Vagina (tissue), 2 donors: ENCODE measurements at regions not wholly inside any gene's neighbourhood (a gene's known extent, or its start where the extent isn't known, plus 50 kb on each side); places are given as distances from the start of the nearest gene placed in this dataset.
"Not testable (repeated sequence)": the region's sequence is repeated elsewhere in the genome, so short reads cannot be mapped to it uniquely, and the experiment has no call there.

Experiments used
- DNase-seq, 2 donors: peaks; one replicate each; pipeline ENCODE4 v3.0.0-alpha.2; 2017; ENCODE audit errors: extremely low spot score in 2 of 2
- H3K27ac ChIP-seq: fragments of 200-600 bp; sonication (generic); one replicate; pipeline ENCODE4 v1.5.1; 2019
- H3K27me3 ChIP-seq: fragments of 200-600 bp; sonication (generic); one replicate; pipeline ENCODE4 v1.5.1; 2019
- H3K36me3 ChIP-seq, 2 donors: fragments of 200-600 bp; sonication (generic); one replicate each; pipeline ENCODE4 v1.5.1; 2017 to 2019
- H3K4me1 ChIP-seq: fragments of 200-600 bp; sonication (generic); one replicate; pipeline ENCODE4 v1.5.1; 2019
- H3K4me3 ChIP-seq, 2 donors: fragments of 200-600 bp; sonication (generic); 1 replicate in 1 of 2; 2 replicates in 1 of 2; pipeline ENCODE4 v1.5.1; 2016 to 2019
- H3K9me3 ChIP-seq: fragments of 200-600 bp; sonication (generic); one replicate; pipeline ENCODE4 v1.5.1; 2019
- POLR2A ChIP-seq, 2 donors: fragments of 450-650 bp; IDR thresholded peaks; one replicate each; pipeline ENCODE4 v1.6.1; 2017; ENCODE audit warnings: antibody characterized with exemption in 2 of 2, mild to moderate bottlenecking in 2 of 2, moderate library complexity in 2 of 2
- intact Hi-C: fragments of 100-400 bp; cut with DNase I; formaldehyde crosslinking; loops from one replicate; pipeline ENCODE4 v1.15.1; 2023

GRCh38 chr14:70239802-70240201 lies 51.1 kb upstream of the SLC8A3 start:
- Histone ChIP-seq H3K4me1 (no peaks in the 10 kb centered on the region), H3K36me3 (no peaks in the 10 kb centered on the region), H3K9me3 (no peaks in the 10 kb centered on the region), H3K27ac (no peak overlapping the region), H3K27me3 (no peaks in the 10 kb centered on the region), H3K4me3 (no peak overlapping the region)
- DNase-seq, result no peak
- intact Hi-C loops, result no loop called here
- TF ChIP-seq POLR2A (IDR thresholded peaks at IDR 0.05), result no peak

DNA sequence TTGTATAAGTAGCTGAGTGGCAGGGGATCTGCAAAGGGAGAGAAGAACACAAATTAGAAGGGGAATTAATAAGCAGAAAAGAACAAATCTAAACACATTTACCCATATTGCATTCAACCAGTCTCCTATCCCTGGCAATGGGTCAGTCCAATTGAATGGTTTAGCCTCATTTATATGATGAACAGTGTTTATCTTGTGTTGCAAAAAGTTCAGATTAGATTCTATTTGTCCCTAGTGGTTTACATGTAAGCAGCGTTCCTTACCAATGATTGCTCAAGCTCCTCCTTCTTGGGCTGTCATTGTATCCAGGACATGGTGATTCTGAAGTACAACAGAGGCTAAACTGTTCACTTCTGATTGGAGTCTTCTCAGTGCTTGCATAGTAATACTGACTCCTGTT lies 49.9 kb upstream of the SLC8A3 start:
- H3K36me3 ChIP-seq, H3K4me1 ChIP-seq, H3K9me3 ChIP-seq, intact Hi-C loops, DNase-seq, H3K27ac ChIP-seq, H3K4me3 ChIP-seq, H3K27me3 ChIP-seq: not testable (repeated sequence)
